H1 (cell line): ENCODE measurements at regions not wholly inside any gene's neighbourhood (a gene's known extent, or its start where the extent isn't known, plus 50 kb on each side); places are given as distances from the start of the nearest gene placed in this dataset.

Source experiments
- CTCF ChIA-PET: fragments of 300-600 bp; sonication (Branson Sonifier 250); formaldehyde crosslinking; loops from one replicate; lab custom pipeline; 2021; ENCODE audit not compliant: partially characterized antibody; lab: Charles Lee
- POLR2A ChIA-PET: fragments of 300-600 bp; sonication (Branson Sonifier 250); formaldehyde crosslinking; loops from one replicate; lab custom pipeline; 2021; ENCODE audit warnings: inconsistent platforms; ENCODE audit not compliant: partially characterized antibody; lab: Charles Lee
- DNase-seq, 2 experiments: peaks; one replicate each; pipeline versions ENCODE4 v3.0.0 to v3.0.0-alpha.2; 2010 to 2022; ENCODE audit warnings: low spot score in 2 of 2, low read depth in 1 of 2, mixed read lengths in 1 of 2
- FAIRE-seq: peaks from 2 replicates; lab custom pipeline; 2011; peaks lifted over from hg19 to GRCh38; lab: Jason Lieb, UNC
- H2AFZ ChIP-seq: 2 replicates; pipeline ENCODE4 v1.8.1; 2012; ENCODE audit warnings: low read length, inconsistent platforms
- H2AK5ac ChIP-seq: 2 replicates; pipeline ENCODE4 v1.6.1; 2013; ENCODE audit warnings: low read depth, low read length
- H2BK120ac ChIP-seq: replicated peaks from 2 replicates; pipeline ENCODE3; 2013; ENCODE audit warnings: low read depth, low read length, inconsistent platforms
- H2BK12ac ChIP-seq: 2 replicates; pipeline ENCODE4 v1.6.1; 2013; ENCODE audit warnings: low read depth, low read length
- H2BK15ac ChIP-seq: 2 replicates; pipeline ENCODE4 v1.6.1; 2013; ENCODE audit warnings: low read length
- H2BK20ac ChIP-seq: 2 replicates; pipeline ENCODE4 v1.6.1; 2013; ENCODE audit warnings: low read length
- H2BK5ac ChIP-seq: 2 replicates; pipeline ENCODE4 v1.6.1; 2013; ENCODE audit warnings: low read depth, low read length
- H3K14ac ChIP-seq: 2 replicates; pipeline ENCODE4 v1.6.1; 2013; ENCODE audit warnings: inconsistent platforms; ENCODE audit not compliant: insufficient read length
- H3K18ac ChIP-seq: 2 replicates; pipeline ENCODE4 v1.6.1; 2013; ENCODE audit warnings: low read length; ENCODE audit errors: extremely low read depth
- H3K23ac ChIP-seq: 2 replicates; pipeline ENCODE4 v1.6.1; 2013; ENCODE audit warnings: inconsistent platforms; ENCODE audit not compliant: insufficient read length
- H3K23me2 ChIP-seq: 2 replicates; pipeline ENCODE4 v1.6.1; 2013; ENCODE audit warnings: low read depth, low read length
- H3K27ac ChIP-seq: 2 replicates; pipeline ENCODE4 v1.6.1; 2011; ENCODE audit warnings: low read depth, low read length, inconsistent platforms
- H3K27me3 ChIP-seq, 4 experiments: replicated peaks in 1 of 4; 1 replicate in 1 of 4; 2 replicates in 3 of 4; pipeline versions ENCODE4 v1.6.1 to v1.8.1; 2011 to 2013; ENCODE audit warnings: low read length in 3 of 4, mild to moderate bottlenecking in 3 of 4, inconsistent platforms in 2 of 4, mixed read lengths in 2 of 4, moderate library complexity in 1 of 4; ENCODE audit not compliant: control insufficient read depth in 3 of 4, insufficient read depth in 3 of 4; ENCODE audit errors: extremely low read depth in 1 of 4
- H3K36me3 ChIP-seq, 4 experiments: 2 replicates each; pipeline versions ENCODE4 v1.6.1 to v1.8.1; 2011 to 2013; ENCODE audit warnings: mild to moderate bottlenecking in 4 of 4, low read length in 3 of 4, moderate library complexity in 2 of 4, control low read depth in 1 of 4, inconsistent platforms in 1 of 4; ENCODE audit not compliant: insufficient read depth in 4 of 4, control insufficient read depth in 2 of 4
- H3K4ac ChIP-seq: replicated peaks from 2 replicates; pipeline ENCODE3; 2013; ENCODE audit warnings: low read length, low read depth, mixed read lengths, inconsistent platforms; ENCODE audit not compliant: insufficient read length
- H3K4me1 ChIP-seq, 4 experiments: replicated peaks in 1 of 4; 1 replicate in 1 of 4; 2 replicates in 3 of 4; pipeline versions ENCODE4 v1.6.1 to v1.8.1; 2011 to 2013; ENCODE audit warnings: low read length in 3 of 4, inconsistent platforms in 2 of 4, mixed read lengths in 1 of 4; ENCODE audit not compliant: insufficient read depth in 4 of 4, control insufficient read depth in 3 of 4
- H3K4me2 ChIP-seq, 2 experiments: 2 replicates each; pipeline versions ENCODE4 v1.6.1 to v1.8.1; 2011 to 2013; ENCODE audit warnings: low read depth in 2 of 2, low read length in 2 of 2, control low read depth in 1 of 2, inconsistent platforms in 1 of 2, mild to moderate bottlenecking in 1 of 2; ENCODE audit not compliant: insufficient read depth in 1 of 2
- H3K4me3 ChIP-seq, 4 experiments: fragments of 200-600, 300-600 bp in 1 of 4; sonication (generic), shearing (Covaris generic), sonication (Bioruptor Twin) in 1 of 4; 2 replicates each; pipeline versions ENCODE4 v1.5.1 to v1.8.1; 2011 to 2016; ENCODE audit warnings: low read length in 4 of 4, low read depth in 3 of 4, control low read depth in 2 of 4, inconsistent platforms in 2 of 4, mild to moderate bottlenecking in 2 of 4, mixed read lengths in 1 of 4, moderate library complexity in 1 of 4; ENCODE audit not compliant: insufficient read depth in 2 of 4; ENCODE audit errors: extremely low read depth in 1 of 4
- H3K56ac ChIP-seq: replicated peaks from 2 replicates; pipeline ENCODE3; 2013; ENCODE audit warnings: low read depth, mild to moderate bottlenecking, mixed read lengths, low read length, inconsistent platforms; ENCODE audit not compliant: insufficient read length
- H3K79me1 ChIP-seq: 2 replicates; pipeline ENCODE4 v1.6.1; 2013; ENCODE audit warnings: low read depth, low read length, control low read depth
- H3K79me2 ChIP-seq, 2 experiments: 2 replicates each; pipeline versions ENCODE4 v1.6.1 to v1.8.1; 2012 to 2013; ENCODE audit warnings: low read length in 2 of 2, mild to moderate bottlenecking in 2 of 2, inconsistent platforms in 1 of 2; ENCODE audit not compliant: insufficient read depth in 2 of 2, control insufficient read depth in 1 of 2
- H3K9ac ChIP-seq, 4 experiments: replicated peaks in 1 of 4; 1 replicate in 1 of 4; 2 replicates in 3 of 4; pipeline versions ENCODE4 v1.6.1 to v1.8.1; 2011 to 2013; ENCODE audit warnings: low read depth in 3 of 4, low read length in 3 of 4, control low read depth in 2 of 4, mild to moderate bottlenecking in 2 of 4, moderate library complexity in 2 of 4, inconsistent platforms in 1 of 4; ENCODE audit errors: extremely low read depth in 1 of 4
- H3K9me3 ChIP-seq, 2 experiments: 2 replicates each; pipeline versions ENCODE4 v1.6.1 to v1.8.1; 2012 to 2013; ENCODE audit warnings: mild to moderate bottlenecking in 2 of 2, moderate library complexity in 2 of 2, control low read depth in 1 of 2, inconsistent platforms in 1 of 2, low read depth in 1 of 2, low read length in 1 of 2, mixed read lengths in 1 of 2; ENCODE audit not compliant: insufficient read depth in 2 of 2
- H4K20me1 ChIP-seq, 2 experiments: replicated peaks in 1 of 2; 2 replicates each; pipeline versions ENCODE3 to v1.8.1; 2011 to 2013; ENCODE audit warnings: inconsistent platforms in 2 of 2, low read length in 2 of 2, mild to moderate bottlenecking in 1 of 2; ENCODE audit not compliant: insufficient read depth in 2 of 2, control insufficient read depth in 1 of 2
- H4K5ac ChIP-seq: 2 replicates; pipeline ENCODE4 v1.6.1; 2013; ENCODE audit warnings: low read length, low read depth, mixed read lengths, inconsistent platforms; ENCODE audit not compliant: insufficient read length
- H4K8ac ChIP-seq: 2 replicates; pipeline ENCODE4 v1.8.0; 2013; ENCODE audit warnings: mild to moderate bottlenecking, moderate library complexity, low read length, inconsistent platforms; ENCODE audit not compliant: insufficient read depth; ENCODE audit errors: extremely low read depth
- H4K91ac ChIP-seq: replicated peaks from 2 replicates; pipeline ENCODE3; 2013; ENCODE audit warnings: low read length, mixed read lengths, inconsistent platforms; ENCODE audit not compliant: insufficient read length
- BRCA1 ChIP-seq: IDR thresholded peaks from 2 replicates; pipeline ENCODE4 v1.6.1; 2012; ENCODE audit warnings: low read depth, low read length, improper control_type of control experiment
- E2F6 ChIP-seq: IDR thresholded peaks from 2 replicates; pipeline ENCODE4 v1.6.1; 2012; ENCODE audit warnings: inconsistent platforms
- PHF8 ChIP-seq: fragments of 200-600 bp; sonication (generic); conservative IDR thresholded peaks from 2 replicates; pipeline ENCODE4 v1.7.1; 2012; ENCODE audit warnings: low read depth, mild to moderate bottlenecking, inconsistent platforms, low read length, moderate library complexity
- POLR2A ChIP-seq, 2 experiments: IDR thresholded peaks; 1 replicate in 1 of 2; 2 replicates in 1 of 2; pipeline ENCODE4 v1.6.1; 2011; ENCODE audit warnings: low read depth in 2 of 2, low read length in 2 of 2, mild to moderate bottlenecking in 2 of 2; ENCODE audit errors: control extremely low read depth in 1 of 2
- RAD21 ChIP-seq, 2 experiments: IDR thresholded peaks in 1 of 2; conservative IDR thresholded peaks in 1 of 2; 2 replicates each; pipeline ENCODE4 v1.6.1; 2011; ENCODE audit warnings: low read depth in 2 of 2, low read length in 2 of 2, improper control_type of control experiment in 1 of 2, inconsistent platforms in 1 of 2, mild to moderate bottlenecking in 1 of 2, moderate library complexity in 1 of 2
- RBBP5 ChIP-seq: IDR thresholded peaks from 2 replicates; pipeline ENCODE4 v1.7.1; 2012; ENCODE audit warnings: low read depth, mild to moderate bottlenecking, inconsistent platforms, low read length, moderate library complexity, borderline replicate concordance
- RNF2 ChIP-seq: fragments of 200-900, 300-1000 bp; sonication (generic); IDR thresholded peaks from 2 replicates; pipeline ENCODE4 v1.7.1; 2016; ENCODE audit warnings: borderline replicate concordance, low read depth, mild to moderate bottlenecking, antibody characterized with exemption, low read length; ENCODE audit not compliant: poor library complexity, severe bottlenecking; ENCODE audit errors: missing control alignments
- RXRA ChIP-seq: IDR thresholded peaks from 2 replicates; pipeline ENCODE4 v1.6.1; 2011; ENCODE audit warnings: low read depth, mild to moderate bottlenecking, low read length, moderate library complexity; ENCODE audit not compliant: insufficient read depth
- SRF ChIP-seq: IDR thresholded peaks from 2 replicates; pipeline ENCODE4 v1.6.1; 2011; ENCODE audit warnings: mild to moderate bottlenecking, low read depth, low read length, moderate library complexity
- SUZ12 ChIP-seq: fragments of 200-600 bp; sonication (generic); IDR thresholded peaks from 2 replicates; pipeline ENCODE4 v1.6.1; 2012; ENCODE audit warnings: mild to moderate bottlenecking, inconsistent platforms, low read length, moderate library complexity, mixed read lengths
- TAF7 ChIP-seq: optimal IDR thresholded peaks from 2 replicates; pipeline ENCODE3; 2011; ENCODE audit warnings: low read depth, mild to moderate bottlenecking, inconsistent platforms, low read length, moderate library complexity, borderline replicate concordance
- WGBS, 2 experiments: shearing (Covaris generic) in 1 of 2; methylation state at CpG; one replicate each; pipeline versions ENCODE4 v1.1.6 to v1.1.7; 2013 to 2015; ENCODE audit warnings: low lambda C conversion rate in 2 of 2, mixed read lengths in 2 of 2, inconsistent platforms in 1 of 2, low coverage in 1 of 2, missing lambda C conversion rate in 1 of 2; ENCODE audit not compliant: insufficient replicate concordance in 2 of 2, insufficient coverage in 1 of 2, insufficient read length in 1 of 2; ENCODE audit errors: extremely low coverage in 1 of 2, missing lambda C conversion rate in 1 of 2; 5-methylcytosine and 5-hydroxymethylcytosine counted together

DNA sequence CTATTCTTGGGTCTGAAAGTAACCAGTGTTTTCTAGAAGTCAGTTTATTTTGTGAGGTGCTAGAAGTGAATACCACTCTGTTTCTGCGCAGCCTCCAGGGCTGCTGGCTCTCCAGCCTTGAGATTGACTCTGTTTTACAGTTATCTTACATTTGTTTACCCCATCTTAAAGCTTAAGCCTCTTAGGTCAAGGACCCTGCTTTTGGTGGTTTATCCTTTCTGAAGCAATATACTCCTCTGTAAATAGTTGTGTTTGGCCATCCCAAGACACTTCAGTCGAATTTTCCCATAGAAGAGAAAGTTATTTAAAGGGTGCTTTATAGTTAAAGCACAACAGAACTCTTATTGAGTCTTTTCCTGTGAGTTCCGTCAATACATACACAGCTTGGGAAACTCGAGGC lies 190.6 kb upstream of the RSPO3 start:
- no peak for FAIRE-seq
- Histone ChIP-seq H3K4ac (no peak overlapping the region), H2BK15ac (no peak overlapping the region), H2BK120ac (no peak overlapping the region), H2BK5ac (no peak overlapping the region), H3K23me2 (no peaks in the 10 kb centered on the region), H3K4me3 (no peak overlapping the region), H3K36me3 (no peaks in the 10 kb centered on the region), H3K56ac (no peak overlapping the region), H3K79me1 (no peaks in the 10 kb centered on the region), H4K20me1 (no peaks in the 10 kb centered on the region), H2AFZ (no peak overlapping the region), H3K14ac (no peak overlapping the region), H3K79me2 (no peaks in the 10 kb centered on the region), H3K27ac (no peak overlapping the region), H3K27me3 (no peaks in the 10 kb centered on the region), H2AK5ac (no peak overlapping the region), H4K91ac (no peak overlapping the region), H3K18ac (no peak overlapping the region), H3K9ac (no peak overlapping the region), H4K5ac (no peak overlapping the region), H2BK20ac (no peak overlapping the region), H3K23ac (no peak overlapping the region), H3K4me1 (peaks cover 0 to 2% (median 0%) of the 10 kb centered on the region in 4 experiments; a peak in 2 of 7 replicates), H4K8ac (no peak overlapping the region), H2BK12ac (no peak overlapping the region), H3K4me2 (no peak overlapping the region), H3K9me3 (no peaks in the 10 kb centered on the region)
- POLR2A ChIA-PET = no interaction called here
- 85% methylated on average over 4 of the region's 4 CpGs; no CpG with 5 or more reads in 1 of the 2 experiments for WGBS, 2 experiments
- DNase-seq = no peak
- TF ChIP-seq POLR2A (IDR thresholded peaks at IDR 0.05; ENCODE audit: control extremely low read depth in 1 of 2, low read depth in 2 of 2, low read length in 2 of 2) = no peak
- TF ChIP-seq BRCA1 = no peak
- TF ChIP-seq TAF7 = no peak
- no peak for TF ChIP-seq SRF
- TF ChIP-seq RAD21 (IDR thresholded peaks at IDR 0.05 in 1 of 2, conservative IDR thresholded peaks at IDR 0.05 in 1 of 2; ENCODE audit: low read depth in 2 of 2, low read length in 2 of 2) = no peak
- TF ChIP-seq RBBP5 = no peak
- TF ChIP-seq PHF8 = no peak
- no peak for TF ChIP-seq RXRA
- no peak for TF ChIP-seq SUZ12
- no peak for TF ChIP-seq E2F6
- no peak for TF ChIP-seq RNF2
- CTCF ChIA-PET = interaction anchor here (0.5 to 1.0 kb wide), 3 partner anchors 14 to 263 kb away, joined by 3 read pairs; no protein-coding TSS in a partner anchor
